ENCODE measurements at regions not wholly inside any gene's neighbourhood (a gene's known extent, or its start where the extent isn't known, plus 50 kb on each side); places are given as distances from the start of the nearest gene placed in this dataset.

DNA sequence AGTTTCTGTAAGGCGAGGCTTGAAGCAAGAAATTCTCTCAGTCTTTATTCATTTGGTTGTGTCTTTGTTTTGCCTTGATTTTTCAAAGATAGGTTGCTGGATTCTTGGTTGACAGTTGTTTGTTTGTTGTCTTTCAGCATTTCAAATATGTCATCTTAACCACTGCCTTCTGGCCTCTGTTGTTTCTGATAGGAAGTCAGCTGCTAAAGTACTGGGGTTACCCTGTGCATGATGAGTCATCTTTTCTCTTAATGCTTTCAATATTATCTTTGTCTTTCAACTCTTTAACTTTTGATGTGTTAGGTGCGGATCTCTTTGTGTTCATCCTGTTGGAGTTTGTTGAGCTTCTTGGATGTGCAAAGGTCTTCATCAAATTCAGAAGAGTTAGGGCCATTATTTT, 1571.3 kb downstream of the MAT2B start:
- Histone ChIP-seq H3K9me3 (ENCODE audit: control insufficient read depth, low read length) (no peaks in the 10 kb centered on the region), H3K4me1 (ENCODE audit: control insufficient read depth, insufficient read depth, low read length, poor library complexity, severe bottlenecking) (no peaks in the 10 kb centered on the region), H3K4me3 (ENCODE audit: insufficient read depth, low read depth, low read length, poor library complexity, severe bottlenecking) (no peak overlapping the region), H3K36me3 (ENCODE audit: control insufficient read depth, insufficient read depth, low read length) (no peaks in the 10 kb centered on the region), H3K27me3 (replicated peaks; ENCODE audit: control insufficient read depth, insufficient read depth, low read length, poor library complexity, severe bottlenecking) (no peaks in the 10 kb centered on the region), H3K27ac (ENCODE audit: insufficient read depth, low read length, poor library complexity, severe bottlenecking) (no peak overlapping the region)
- DNase-seq = no peak

DNA sequence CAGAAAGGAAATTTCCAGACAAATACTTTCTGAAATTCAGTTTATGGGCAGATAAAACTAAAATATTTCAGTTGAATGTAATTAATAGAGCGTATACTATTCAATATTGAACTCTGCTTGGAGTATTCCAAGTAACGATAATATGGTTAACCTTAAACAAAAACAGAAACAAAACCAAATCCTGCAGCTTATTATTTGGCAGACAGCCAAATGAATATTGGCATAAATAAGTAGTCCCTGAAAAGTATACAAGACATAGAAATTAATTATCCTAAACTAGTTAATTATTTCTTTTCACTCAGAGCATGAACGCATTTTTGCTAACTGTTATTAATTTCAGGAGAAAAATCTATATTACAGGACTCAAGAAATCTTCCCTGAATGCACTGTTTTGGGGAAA, 1574.0 kb downstream of the MAT2B start:
- no peak overlapping the region for H3K4me3 ChIP-seq (ENCODE audit: insufficient read depth, low read depth, low read length, poor library complexity, severe bottlenecking)
- no peaks in the 10 kb centered on the region for H3K36me3 ChIP-seq (ENCODE audit: control insufficient read depth, insufficient read depth, low read length)
- no peaks in the 10 kb centered on the region for H3K27me3 ChIP-seq (replicated peaks; ENCODE audit: control insufficient read depth, insufficient read depth, low read length, poor library complexity, severe bottlenecking)
- no peaks in the 10 kb centered on the region for H3K4me1 ChIP-seq (ENCODE audit: control insufficient read depth, insufficient read depth, low read length, poor library complexity, severe bottlenecking)
- no peaks in the 10 kb centered on the region for H3K9me3 ChIP-seq (ENCODE audit: control insufficient read depth, low read length)
- no peak overlapping the region for H3K27ac ChIP-seq (ENCODE audit: insufficient read depth, low read length, poor library complexity, severe bottlenecking)
- no peak for DNase-seq

DNA sequence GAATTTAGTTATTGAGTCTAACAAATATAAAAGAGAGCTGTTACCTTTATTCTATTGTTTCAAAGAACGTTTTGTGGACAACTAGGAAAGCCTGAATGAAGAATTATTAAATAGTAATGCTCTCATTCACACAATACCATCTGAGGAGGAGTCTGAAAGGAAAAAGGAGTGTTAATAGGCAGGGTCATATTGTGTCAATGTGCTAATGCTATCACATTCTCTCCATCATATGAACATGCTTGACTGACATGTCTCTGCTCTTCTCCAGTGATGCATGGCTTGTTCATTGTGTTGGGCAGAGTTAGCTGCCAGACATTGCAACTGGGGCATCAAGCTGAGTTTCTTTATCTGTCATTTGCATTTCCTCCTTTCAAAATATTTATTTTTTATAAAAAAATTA, 1578.0 kb downstream of the MAT2B start:
- Histone ChIP-seq H3K4me3 (ENCODE audit: insufficient read depth, low read depth, low read length, poor library complexity, severe bottlenecking) (no peak overlapping the region), H3K4me1 (ENCODE audit: control insufficient read depth, insufficient read depth, low read length, poor library complexity, severe bottlenecking) (no peaks in the 10 kb centered on the region), H3K9me3 (ENCODE audit: control insufficient read depth, low read length) (no peaks in the 10 kb centered on the region), H3K36me3 (ENCODE audit: control insufficient read depth, insufficient read depth, low read length) (no peaks in the 10 kb centered on the region), H3K27ac (ENCODE audit: insufficient read depth, low read length, poor library complexity, severe bottlenecking) (no peak overlapping the region), H3K27me3 (replicated peaks; ENCODE audit: control insufficient read depth, insufficient read depth, low read length, poor library complexity, severe bottlenecking) (no peaks in the 10 kb centered on the region)
- DNase-seq = no peak

DNA sequence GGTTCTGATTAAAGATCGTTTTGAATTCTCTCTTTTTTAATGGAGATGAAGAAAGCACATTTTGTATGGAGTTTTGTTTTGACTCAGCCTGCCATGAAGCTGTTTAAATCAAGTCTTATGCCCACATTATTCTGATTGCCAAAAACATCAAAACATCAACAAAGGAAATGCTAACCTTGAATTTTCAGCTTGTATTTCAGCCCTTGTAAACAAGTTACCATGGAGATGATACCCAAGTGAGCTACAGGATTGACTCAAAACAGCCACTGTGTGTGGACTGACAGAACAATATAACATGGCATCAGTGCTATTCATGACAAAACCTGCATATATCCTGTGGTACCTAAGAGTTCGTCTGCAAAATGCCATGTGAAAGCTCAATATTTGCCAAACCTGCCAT, 1581.0 kb downstream of the MAT2B start:
- no peaks in the 10 kb centered on the region for H3K4me1 ChIP-seq (ENCODE audit: control insufficient read depth, insufficient read depth, low read length, poor library complexity, severe bottlenecking)
- H3K36me3 ChIP-seq (ENCODE audit: control insufficient read depth, insufficient read depth, low read length) = no peaks in the 10 kb centered on the region
- H3K27me3 ChIP-seq (replicated peaks; ENCODE audit: control insufficient read depth, insufficient read depth, low read length, poor library complexity, severe bottlenecking) = no peaks in the 10 kb centered on the region
- H3K9me3 ChIP-seq (ENCODE audit: control insufficient read depth, low read length) = no peaks in the 10 kb centered on the region
- H3K4me3 ChIP-seq (ENCODE audit: insufficient read depth, low read depth, low read length, poor library complexity, severe bottlenecking) = no peak overlapping the region
- H3K27ac ChIP-seq (ENCODE audit: insufficient read depth, low read length, poor library complexity, severe bottlenecking) = no peak overlapping the region
- no peak for DNase-seq

DNA sequence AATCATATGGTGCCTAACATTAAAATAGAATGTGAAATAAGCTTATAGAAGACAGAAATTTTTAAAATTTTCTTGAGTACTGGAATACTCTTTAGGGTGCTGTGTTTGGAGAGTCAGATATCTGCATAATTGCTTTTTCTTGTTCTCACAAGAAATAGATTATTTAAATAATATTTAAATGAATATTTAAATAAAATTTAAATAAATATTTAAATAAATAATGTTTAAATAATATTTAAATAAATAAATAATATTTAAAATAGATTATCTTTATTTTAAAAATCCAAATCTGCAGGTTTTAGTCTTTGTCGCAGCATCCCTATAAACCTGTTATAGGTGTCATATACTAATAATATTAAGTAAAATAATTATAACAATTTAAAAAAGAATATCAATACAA, 1589.4 kb downstream of the MAT2B start:
- H3K27ac ChIP-seq (ENCODE audit: insufficient read depth, low read length, poor library complexity, severe bottlenecking) = no peak overlapping the region
- no peak overlapping the region for H3K4me3 ChIP-seq (ENCODE audit: insufficient read depth, low read depth, low read length, poor library complexity, severe bottlenecking)
- no peaks in the 10 kb centered on the region for H3K4me1 ChIP-seq (ENCODE audit: control insufficient read depth, insufficient read depth, low read length, poor library complexity, severe bottlenecking)
- no peak for DNase-seq
- H3K27me3 ChIP-seq (replicated peaks; ENCODE audit: control insufficient read depth, insufficient read depth, low read length, poor library complexity, severe bottlenecking) = no peaks in the 10 kb centered on the region
- H3K9me3 ChIP-seq (ENCODE audit: control insufficient read depth, low read length) = no peaks in the 10 kb centered on the region
- no peaks in the 10 kb centered on the region for H3K36me3 ChIP-seq (ENCODE audit: control insufficient read depth, insufficient read depth, low read length)

DNA sequence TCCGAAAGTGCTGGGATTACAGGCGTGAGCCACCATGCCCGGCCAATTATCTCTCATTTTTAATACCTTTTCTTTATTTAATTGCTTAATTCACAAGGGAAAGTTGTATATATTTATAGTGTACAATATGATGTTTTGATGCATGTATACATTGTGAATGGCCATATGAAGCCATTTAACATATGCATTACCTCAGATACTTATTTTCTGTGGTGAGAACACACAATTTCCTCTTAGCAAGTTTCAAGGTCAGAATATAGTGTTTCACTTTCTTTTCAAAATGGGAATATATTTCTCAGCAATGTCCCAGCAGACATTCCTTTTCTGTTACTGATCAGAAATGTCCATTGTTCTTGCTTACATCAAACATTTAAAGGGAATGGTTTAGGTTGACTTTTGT, 1596.3 kb downstream of the MAT2B start:
- Histone ChIP-seq H3K4me1 (ENCODE audit: control insufficient read depth, insufficient read depth, low read length, poor library complexity, severe bottlenecking) (no peaks in the 10 kb centered on the region), H3K27me3 (replicated peaks; ENCODE audit: control insufficient read depth, insufficient read depth, low read length, poor library complexity, severe bottlenecking) (no peaks in the 10 kb centered on the region), H3K4me3 (ENCODE audit: insufficient read depth, low read depth, low read length, poor library complexity, severe bottlenecking) (no peak overlapping the region), H3K27ac (ENCODE audit: insufficient read depth, low read length, poor library complexity, severe bottlenecking) (no peak overlapping the region), H3K36me3 (ENCODE audit: control insufficient read depth, insufficient read depth, low read length) (no peaks in the 10 kb centered on the region), H3K9me3 (ENCODE audit: control insufficient read depth, low read length) (no peaks in the 10 kb centered on the region)
- no peak for DNase-seq

DNA sequence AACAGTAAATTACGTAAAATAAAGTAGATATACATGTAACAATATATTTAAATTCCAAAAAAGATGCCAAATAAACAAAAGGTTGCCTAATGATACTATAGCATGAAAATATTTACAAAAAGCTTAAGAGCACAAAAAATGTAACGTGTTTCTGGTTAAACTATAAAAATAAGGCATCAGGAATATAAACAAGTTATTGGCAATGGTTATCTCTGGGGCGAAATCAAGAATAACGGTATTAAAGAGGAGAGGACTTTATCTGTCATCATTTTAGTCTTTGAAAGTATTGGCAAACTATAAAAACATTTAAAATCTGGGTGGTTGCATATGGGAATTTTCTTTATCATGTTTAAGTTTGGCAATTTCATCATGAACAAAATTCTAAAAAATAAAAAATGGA, 1599.2 kb downstream of the MAT2B start:
- no peaks in the 10 kb centered on the region for H3K27me3 ChIP-seq (replicated peaks; ENCODE audit: control insufficient read depth, insufficient read depth, low read length, poor library complexity, severe bottlenecking)
- no peaks in the 10 kb centered on the region for H3K36me3 ChIP-seq (ENCODE audit: control insufficient read depth, insufficient read depth, low read length)
- no peaks in the 10 kb centered on the region for H3K9me3 ChIP-seq (ENCODE audit: control insufficient read depth, low read length)
- DNase-seq = no peak
- H3K27ac ChIP-seq (ENCODE audit: insufficient read depth, low read length, poor library complexity, severe bottlenecking) = no peak overlapping the region
- no peaks in the 10 kb centered on the region for H3K4me1 ChIP-seq (ENCODE audit: control insufficient read depth, insufficient read depth, low read length, poor library complexity, severe bottlenecking)
- H3K4me3 ChIP-seq (ENCODE audit: insufficient read depth, low read depth, low read length, poor library complexity, severe bottlenecking) = no peak overlapping the region

DNA sequence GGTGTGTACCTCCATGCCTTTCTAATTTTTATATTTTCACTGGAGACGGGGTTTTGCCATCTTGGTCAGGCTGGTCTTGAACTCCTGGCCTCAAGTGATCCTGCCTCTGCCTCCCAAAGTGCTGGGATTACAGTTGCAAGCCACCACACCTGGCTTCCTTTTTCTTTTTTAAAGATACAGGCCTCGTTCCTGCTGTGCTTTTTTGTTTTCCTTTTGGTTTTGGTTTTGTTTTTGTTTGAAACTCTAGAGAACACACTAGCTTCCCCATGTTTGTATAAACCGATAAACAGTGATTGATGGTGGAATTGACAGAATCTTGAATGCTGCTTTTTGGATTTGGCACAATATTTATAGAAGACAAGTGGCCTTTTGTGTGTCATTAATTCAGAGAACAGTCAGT, 1603.4 kb downstream of the MAT2B start:
- Histone ChIP-seq H3K27ac (ENCODE audit: insufficient read depth, low read length, poor library complexity, severe bottlenecking) (no peak overlapping the region), H3K9me3 (ENCODE audit: control insufficient read depth, low read length) (no peaks in the 10 kb centered on the region), H3K36me3 (ENCODE audit: control insufficient read depth, insufficient read depth, low read length) (no peaks in the 10 kb centered on the region), H3K4me3 (ENCODE audit: insufficient read depth, low read depth, low read length, poor library complexity, severe bottlenecking) (no peak overlapping the region), H3K4me1 (ENCODE audit: control insufficient read depth, insufficient read depth, low read length, poor library complexity, severe bottlenecking) (no peaks in the 10 kb centered on the region), H3K27me3 (replicated peaks; ENCODE audit: control insufficient read depth, insufficient read depth, low read length, poor library complexity, severe bottlenecking) (no peaks in the 10 kb centered on the region)
- no peak for DNase-seq

DNA sequence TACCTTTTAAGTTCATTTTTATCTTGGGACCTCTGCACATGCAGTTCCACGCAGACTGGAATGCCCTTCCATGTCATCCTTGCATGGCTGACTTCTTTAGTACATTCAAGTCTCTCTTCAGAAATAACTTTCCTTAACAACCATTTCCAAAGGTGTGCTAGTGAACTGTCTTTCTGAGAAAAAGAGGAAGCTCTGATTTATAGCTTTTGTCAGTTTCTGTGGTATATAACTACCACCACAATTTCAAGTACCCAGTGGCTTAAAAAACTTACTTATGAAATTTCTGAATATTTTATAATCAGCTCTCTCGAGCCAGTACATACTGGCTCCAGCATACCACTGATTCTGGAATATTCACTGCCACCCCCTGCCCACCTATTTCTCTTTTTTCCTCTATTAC, 1613.8 kb downstream of the MAT2B start:
- Histone ChIP-seq H3K4me1 (ENCODE audit: control insufficient read depth, insufficient read depth, low read length, poor library complexity, severe bottlenecking) (no peaks in the 10 kb centered on the region), H3K27ac (ENCODE audit: insufficient read depth, low read length, poor library complexity, severe bottlenecking) (no peak overlapping the region), H3K36me3 (ENCODE audit: control insufficient read depth, insufficient read depth, low read length) (no peaks in the 10 kb centered on the region), H3K4me3 (ENCODE audit: insufficient read depth, low read depth, low read length, poor library complexity, severe bottlenecking) (no peak overlapping the region), H3K9me3 (ENCODE audit: control insufficient read depth, low read length) (no peaks in the 10 kb centered on the region), H3K27me3 (replicated peaks; ENCODE audit: control insufficient read depth, insufficient read depth, low read length, poor library complexity, severe bottlenecking) (no peaks in the 10 kb centered on the region)
- DNase-seq = no peak

DNA sequence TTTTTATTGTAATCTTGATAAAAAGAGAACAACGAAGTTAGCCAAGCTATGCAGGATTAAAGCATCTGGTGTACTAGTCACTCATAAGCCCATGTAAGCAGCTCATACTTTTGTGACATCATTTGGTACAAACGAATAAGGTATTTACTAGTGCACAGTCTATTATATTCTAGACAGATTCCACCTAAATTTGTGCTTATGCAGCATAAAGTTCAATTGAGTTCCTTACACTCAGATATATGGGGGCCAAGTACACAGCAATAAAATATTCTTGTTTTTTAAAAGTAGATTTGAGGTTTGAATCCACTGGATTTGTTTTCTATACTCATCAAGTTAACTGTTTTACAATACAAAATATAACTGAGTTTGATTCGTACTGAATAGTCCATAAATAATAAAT, 1621.2 kb downstream of the MAT2B start:
- no peak for DNase-seq

DNA sequence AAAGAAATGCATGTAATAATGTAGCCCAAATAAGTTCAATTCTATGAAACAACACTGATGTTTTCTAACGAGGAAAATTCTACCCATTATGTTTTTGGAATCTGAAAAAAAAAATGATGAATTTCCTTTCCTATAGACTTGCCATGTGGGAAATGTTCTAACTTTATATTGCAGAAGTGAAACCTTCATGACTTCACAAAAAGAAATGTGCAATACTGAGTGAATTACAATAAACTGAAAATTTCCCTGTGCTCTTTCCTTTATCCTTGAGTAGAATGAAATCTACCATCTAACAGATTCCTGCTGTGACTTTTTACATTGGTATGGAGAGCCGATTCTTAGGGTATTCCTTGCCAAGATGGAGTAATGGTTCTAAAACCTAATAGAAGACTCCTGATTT, 1622.5 kb downstream of the MAT2B start:
- Histone ChIP-seq H3K27ac (ENCODE audit: insufficient read depth, low read length, poor library complexity, severe bottlenecking) (no peak overlapping the region), H3K36me3 (ENCODE audit: control insufficient read depth, insufficient read depth, low read length) (no peaks in the 10 kb centered on the region), H3K4me1 (ENCODE audit: control insufficient read depth, insufficient read depth, low read length, poor library complexity, severe bottlenecking) (no peaks in the 10 kb centered on the region), H3K9me3 (ENCODE audit: control insufficient read depth, low read length) (no peaks in the 10 kb centered on the region), H3K27me3 (replicated peaks; ENCODE audit: control insufficient read depth, insufficient read depth, low read length, poor library complexity, severe bottlenecking) (no peaks in the 10 kb centered on the region), H3K4me3 (ENCODE audit: insufficient read depth, low read depth, low read length, poor library complexity, severe bottlenecking) (no peak overlapping the region)
- DNase-seq = no peak

More for the DNA sequence above, 1621.2 kb downstream of the MAT2B start:
- H3K4me1 ChIP-seq (ENCODE audit: control insufficient read depth, insufficient read depth, low read length, poor library complexity, severe bottlenecking) = no peaks in the 10 kb centered on the region
- no peak overlapping the region for H3K27ac ChIP-seq (ENCODE audit: insufficient read depth, low read length, poor library complexity, severe bottlenecking)
- no peaks in the 10 kb centered on the region for H3K36me3 ChIP-seq (ENCODE audit: control insufficient read depth, insufficient read depth, low read length)
- no peaks in the 10 kb centered on the region for H3K9me3 ChIP-seq (ENCODE audit: control insufficient read depth, low read length)
- H3K27me3 ChIP-seq (replicated peaks; ENCODE audit: control insufficient read depth, insufficient read depth, low read length, poor library complexity, severe bottlenecking) = no peaks in the 10 kb centered on the region
- no peak overlapping the region for H3K4me3 ChIP-seq (ENCODE audit: insufficient read depth, low read depth, low read length, poor library complexity, severe bottlenecking)

Measured in effector memory CD4-positive, alpha-beta T cell (primary cell).